ENCODE measurements at regions not wholly inside any gene's neighbourhood (a gene's known extent, or its start where the extent isn't known, plus 50 kb on each side); places are given as distances from the start of the nearest gene placed in this dataset.
"Not testable (repeated sequence)": the region's sequence is repeated elsewhere in the genome, so short reads cannot be mapped to it uniquely, and the experiment has no call there.

DNA sequence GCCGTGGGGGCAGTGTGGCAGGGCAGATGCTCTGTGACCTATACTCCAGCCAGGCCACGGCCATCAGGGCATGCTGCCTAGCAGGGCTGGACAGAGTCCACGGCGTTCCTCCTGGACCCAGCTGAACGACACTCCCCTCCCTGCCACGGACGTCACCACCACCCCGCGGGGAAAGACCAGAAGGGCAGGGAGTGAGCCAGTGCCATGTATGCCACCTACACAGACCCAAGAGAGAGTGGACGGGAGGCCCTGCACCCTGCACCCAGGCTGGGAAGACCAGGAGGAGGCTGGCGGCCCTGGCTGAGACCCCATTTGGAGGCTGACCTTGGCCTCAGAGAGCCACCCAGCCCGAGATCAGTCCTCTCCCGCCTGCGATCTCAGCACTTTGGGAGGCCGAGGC lies 101.9 kb downstream of the FAM53A start:
- intact Hi-C loops (cut with DNase I) = no loop called here
- no peak overlapping the region for H3K27ac ChIP-seq
- H3K4me1 ChIP-seq = peaks cover 0 to 26% (median 24%) of the 10 kb centered on the region in 4 donors
- no peaks in the 10 kb centered on the region for H3K36me3 ChIP-seq
- no peak overlapping the region for H3K4me3 ChIP-seq
- H3K9me3 ChIP-seq = no peaks in the 10 kb centered on the region
- TF ChIP-seq EP300 (IDR thresholded peaks at IDR 0.05) (no peak), POLR2A (IDR thresholded peaks at IDR 0.05) (no peak), POLR2AphosphoS5 (IDR thresholded peaks at IDR 0.05) (no peak)
- TF ChIP-seq, protein P1, sequence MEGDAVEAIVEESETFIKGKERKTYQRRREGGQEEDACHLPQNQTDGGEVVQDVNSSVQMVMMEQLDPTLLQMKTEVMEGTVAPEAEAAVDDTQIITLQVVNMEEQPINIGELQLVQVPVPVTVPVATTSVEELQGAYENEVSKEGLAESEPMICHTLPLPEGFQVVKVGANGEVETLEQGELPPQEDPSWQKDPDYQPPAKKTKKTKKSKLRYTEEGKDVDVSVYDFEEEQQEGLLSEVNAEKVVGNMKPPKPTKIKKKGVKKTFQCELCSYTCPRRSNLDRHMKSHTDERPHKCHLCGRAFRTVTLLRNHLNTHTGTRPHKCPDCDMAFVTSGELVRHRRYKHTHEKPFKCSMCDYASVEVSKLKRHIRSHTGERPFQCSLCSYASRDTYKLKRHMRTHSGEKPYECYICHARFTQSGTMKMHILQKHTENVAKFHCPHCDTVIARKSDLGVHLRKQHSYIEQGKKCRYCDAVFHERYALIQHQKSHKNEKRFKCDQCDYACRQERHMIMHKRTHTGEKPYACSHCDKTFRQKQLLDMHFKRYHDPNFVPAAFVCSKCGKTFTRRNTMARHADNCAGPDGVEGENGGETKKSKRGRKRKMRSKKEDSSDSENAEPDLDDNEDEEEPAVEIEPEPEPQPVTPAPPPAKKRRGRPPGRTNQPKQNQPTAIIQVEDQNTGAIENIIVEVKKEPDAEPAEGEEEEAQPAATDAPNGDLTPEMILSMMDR (IDR thresholded peaks at IDR 0.05) = no peak
- peak; percentile 67 for DNase-seq
- peaks cover 0 to 24% (median 16%) of the 10 kb centered on the region in 3 donors for H3K27me3 ChIP-seq
- WGBS, 2 donors = 47 to 80% methylated on average over 15 of the region's 15 CpGs

DNA sequence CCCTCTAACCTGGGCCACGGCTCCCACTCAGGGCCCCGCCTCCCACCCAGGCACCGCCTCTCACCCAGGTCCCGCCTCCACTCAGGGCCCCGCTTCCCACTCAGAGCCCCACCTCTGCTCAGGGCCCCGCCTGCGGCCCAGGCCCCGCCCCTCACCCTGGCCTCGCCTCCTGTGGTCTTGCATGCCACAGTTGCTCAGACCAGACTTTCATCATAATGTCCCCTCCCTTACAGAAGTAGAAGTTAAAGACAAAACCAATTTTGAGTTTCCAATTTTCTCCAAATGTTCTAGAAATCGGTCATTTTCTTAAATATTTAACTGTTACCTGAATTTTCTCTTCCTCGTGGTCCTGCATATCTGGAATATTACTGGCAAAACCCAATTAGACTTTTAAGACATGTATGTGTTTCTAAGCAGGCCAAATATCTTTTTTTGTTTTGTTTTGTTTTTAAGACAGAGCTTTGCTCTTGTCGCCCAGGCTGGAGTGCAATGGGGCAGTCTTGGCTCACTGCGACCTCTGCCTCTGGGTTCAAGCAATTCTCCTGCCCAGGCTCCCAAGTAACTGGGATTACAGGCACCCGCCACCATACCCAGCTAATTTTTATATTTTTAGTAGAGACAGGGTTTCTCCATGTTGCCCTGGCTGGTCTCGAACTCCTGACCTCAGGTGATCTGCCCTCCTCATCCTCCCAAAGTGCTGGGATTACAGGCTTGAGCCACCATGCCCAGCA lies 102.8 kb downstream of the FAM53A start:
- not testable (repeated sequence) for H3K9me3 ChIP-seq, H3K4me3 ChIP-seq, H3K36me3 ChIP-seq
- H3K27me3 ChIP-seq = peaks cover 0 to 27% (median 25%) of the 10 kb centered on the region in 3 donors
- 23 to 30% methylated on average over 15 of the region's 15 CpGs for WGBS, 2 donors
- DNase-seq = peak; percentile 97
- peaks cover 0 to 26% (median 24%) of the 10 kb centered on the region in 4 donors for H3K4me1 ChIP-seq
- peak overlapping the region in 2 of 4 donors; percentile 35 to 59 for H3K27ac ChIP-seq
- intact Hi-C loops (cut with DNase I) = loop anchor here (2.0 kb wide), 1 partner anchor 233 kb away; no protein-coding TSS in a partner anchor

DNA sequence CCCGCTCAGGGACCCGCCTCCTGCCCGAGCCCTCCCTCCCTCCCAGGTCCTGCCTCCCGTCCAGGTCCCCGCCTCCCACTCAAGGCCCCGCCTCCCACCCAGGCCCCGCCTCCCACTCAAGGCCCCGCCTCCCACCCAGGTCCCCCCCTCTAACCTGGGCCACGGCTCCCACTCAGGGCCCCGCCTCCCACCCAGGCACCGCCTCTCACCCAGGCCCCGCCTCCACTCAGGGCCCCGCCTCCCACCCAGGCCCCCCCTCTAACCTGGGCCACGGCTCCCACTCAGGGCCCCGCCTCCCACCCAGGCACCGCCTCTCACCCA lies 103.5 kb downstream of the FAM53A start:
- H3K9me3 ChIP-seq, DNase-seq, H3K36me3 ChIP-seq: not testable (repeated sequence)
- 2 to 5% methylated on average over 12 of the region's 16 CpGs for WGBS, 2 donors
- intact Hi-C loops (cut with DNase I) = loop anchor here (2.0 kb wide), 1 partner anchor 232 kb away; no protein-coding TSS in a partner anchor
- Histone ChIP-seq H3K4me3 (peak overlapping the region in 3 of 4 donors; percentile 52 to 73 (median 61)), H3K4me1 (peaks cover 0 to 26% (median 24%) of the 10 kb centered on the region in 4 donors), H3K27me3 (peaks cover 3 to 30% (median 28%) of the 10 kb centered on the region in 3 donors), H3K27ac (peak overlapping the region in 3 of 4 donors; percentile 76 to 85 (median 82))

DNA sequence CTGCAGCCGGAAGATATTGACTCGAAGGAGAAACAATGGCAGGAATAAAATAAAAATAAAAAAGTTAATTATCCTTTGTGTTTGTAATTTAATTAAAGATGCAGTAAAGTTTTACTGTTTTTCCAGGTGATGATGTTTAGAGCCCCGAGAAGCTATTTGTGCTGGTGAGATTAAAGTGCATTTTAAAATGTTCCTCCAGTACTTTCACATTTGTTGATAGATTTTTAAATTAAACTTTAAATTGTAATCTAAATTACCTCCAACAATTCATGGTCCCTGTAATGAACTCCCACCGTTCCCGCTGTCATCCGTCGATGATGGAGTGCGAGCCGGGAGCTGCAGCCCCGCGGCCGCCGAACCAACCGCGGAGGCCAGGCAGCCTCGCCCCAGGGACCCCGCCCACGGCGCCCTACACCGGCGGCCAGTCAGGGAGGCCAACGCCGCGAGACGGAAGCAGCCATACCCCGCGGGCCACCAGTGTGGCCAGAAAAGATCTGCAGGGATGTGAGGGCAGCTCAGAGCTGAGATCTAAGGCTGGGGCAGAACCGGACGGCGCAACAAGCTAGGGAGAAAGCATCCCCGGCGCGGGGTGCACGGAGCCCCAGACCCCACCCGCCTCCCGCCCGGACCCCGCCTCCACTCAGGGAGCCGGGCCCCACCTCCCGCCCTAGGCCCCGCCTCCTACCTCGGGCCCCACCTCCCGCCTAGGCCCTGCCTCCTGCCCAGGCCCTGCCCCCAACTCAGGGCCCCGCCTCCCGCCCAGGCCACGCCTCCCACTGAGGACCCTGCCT lies 104.0 kb downstream of the FAM53A start:
- intact Hi-C loops (cut with DNase I) = loop anchor here (2.0 kb wide), 1 partner anchor 231 kb away; no protein-coding TSS in a partner anchor
- Histone ChIP-seq H3K27me3 (peaks cover 6 to 33% (median 28%) of the 10 kb centered on the region in 3 donors), H3K36me3 (no peaks in the 10 kb centered on the region), H3K4me3 (peak overlapping the region; percentile 42 to 73 (median 56)), H3K27ac (peak overlapping the region; percentile 71 to 85 (median 79)), H3K4me1 (peaks cover 0 to 26% (median 24%) of the 10 kb centered on the region in 4 donors), H3K9me3 (no peaks in the 10 kb centered on the region)
- TF ChIP-seq POLR2AphosphoS5 (IDR thresholded peaks at IDR 0.05) (peak; percentile 45 to 67 (median 51)), POLR2A (IDR thresholded peaks at IDR 0.05) (peak; percentile 14 to 24), EP300 (IDR thresholded peaks at IDR 0.05) (no peak)
- TF ChIP-seq, protein P1 (IDR thresholded peaks at IDR 0.05) = no peak
- peak; percentile 97 for DNase-seq
- WGBS, 2 donors = 1 to 2% methylated on average over 46 of the region's 46 CpGs

DNA sequence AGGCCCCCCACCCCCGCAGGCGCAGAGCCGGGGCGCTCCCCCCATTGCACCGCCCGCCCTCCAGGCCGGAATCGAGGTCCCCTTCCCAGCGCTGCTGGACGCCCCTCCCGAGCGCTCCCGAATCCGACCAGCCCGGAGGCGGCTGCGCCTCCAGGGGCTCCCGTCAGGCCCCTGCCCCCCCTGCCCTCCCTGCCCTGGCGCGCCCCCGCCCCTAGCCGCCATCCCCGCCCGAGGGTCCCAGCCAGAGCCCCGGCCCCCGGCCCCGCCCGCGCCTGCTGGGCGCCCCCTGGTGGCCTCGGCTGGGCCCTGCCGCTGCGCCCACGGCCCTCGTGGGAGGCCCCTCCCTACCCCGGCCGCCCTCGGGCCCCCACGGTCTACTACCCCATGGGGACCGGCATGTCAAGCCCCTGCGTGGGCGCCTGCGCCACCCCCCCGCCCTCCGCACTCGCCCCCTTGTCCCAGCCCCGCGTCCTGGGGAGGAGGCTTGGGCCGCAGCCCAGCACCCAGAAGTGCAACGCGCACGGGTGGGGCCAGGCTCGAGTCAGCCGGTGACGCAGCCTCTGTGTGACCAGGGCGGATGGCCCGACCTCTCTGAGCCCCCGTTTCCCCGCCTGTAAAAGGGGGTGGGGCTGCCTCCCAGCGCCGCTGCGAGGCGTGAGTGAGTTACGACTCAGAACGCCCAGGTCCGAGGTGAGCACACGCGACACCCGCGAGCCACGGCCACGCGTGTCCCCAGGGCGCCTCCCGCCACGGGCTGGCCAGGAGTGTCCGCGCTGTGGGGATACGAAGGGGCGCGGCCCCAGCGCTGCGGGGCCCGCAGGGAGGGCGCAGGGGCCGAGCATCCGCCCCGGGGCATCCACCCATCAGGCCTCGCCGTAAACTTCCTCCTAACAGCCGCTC lies 104.9 kb downstream of the FAM53A start:
- Histone ChIP-seq H3K27ac (peak overlapping the region; percentile 71 to 85 (median 79)), H3K36me3 (no peaks in the 10 kb centered on the region), H3K4me3 (peak overlapping the region; percentile 42 to 73 (median 56)), H3K9me3 (no peaks in the 10 kb centered on the region), H3K27me3 (peaks cover 6 to 33% (median 28%) of the 10 kb centered on the region in 3 donors), H3K4me1 (peaks cover 0 to 26% (median 24%) of the 10 kb centered on the region in 4 donors)
- WGBS, 2 donors = 1% methylated on average over 91 of the region's 91 CpGs
- TF ChIP-seq, protein P1 (IDR thresholded peaks at IDR 0.05) = peak in 1 of 4 experiments; percentile 78
- TF ChIP-seq POLR2AphosphoS5 (IDR thresholded peaks at IDR 0.05) (peak in 2 of 4 donors; percentile 42 to 64), POLR2A (IDR thresholded peaks at IDR 0.05) (peak in 1 of 2 donors; percentile 9), EP300 (IDR thresholded peaks at IDR 0.05) (no peak)
- DNase-seq = peak; percentile 92
- intact Hi-C loops (cut with DNase I) = no loop called here
